ENCODE measurements at regions not wholly inside any gene's neighbourhood (a gene's known extent, or its start where the extent isn't known, plus 50 kb on each side); places are given as distances from the start of the nearest gene placed in this dataset.
"Not testable (repeated sequence)": the region's sequence is repeated elsewhere in the genome, so short reads cannot be mapped to it uniquely, and the experiment has no call there.

GRCh38 chr10:106378251-106378650 lies 786.3 kb downstream of the SORCS1 start:
- DNase-seq, result no peak

DNA sequence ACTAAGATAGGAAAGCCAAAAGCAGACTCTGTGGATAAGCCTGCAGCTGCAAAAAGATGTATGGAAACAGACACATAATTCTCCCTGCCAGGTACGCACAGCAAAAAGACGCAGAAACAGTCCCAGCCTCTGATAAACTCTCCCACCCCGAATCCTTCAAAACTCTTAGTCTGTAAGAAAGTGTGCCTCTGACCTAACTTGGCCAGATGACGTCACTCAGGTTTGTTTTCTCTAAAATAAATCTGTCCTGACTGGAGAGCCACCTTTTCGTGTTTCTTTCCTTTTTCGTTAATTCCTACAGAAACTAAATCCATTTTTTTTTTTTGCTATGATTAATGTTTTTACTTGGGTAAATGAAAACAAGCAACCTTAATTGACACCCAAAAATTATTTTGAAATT lies 793.8 kb downstream of the SORCS1 start:
- no peak for DNase-seq

DNA sequence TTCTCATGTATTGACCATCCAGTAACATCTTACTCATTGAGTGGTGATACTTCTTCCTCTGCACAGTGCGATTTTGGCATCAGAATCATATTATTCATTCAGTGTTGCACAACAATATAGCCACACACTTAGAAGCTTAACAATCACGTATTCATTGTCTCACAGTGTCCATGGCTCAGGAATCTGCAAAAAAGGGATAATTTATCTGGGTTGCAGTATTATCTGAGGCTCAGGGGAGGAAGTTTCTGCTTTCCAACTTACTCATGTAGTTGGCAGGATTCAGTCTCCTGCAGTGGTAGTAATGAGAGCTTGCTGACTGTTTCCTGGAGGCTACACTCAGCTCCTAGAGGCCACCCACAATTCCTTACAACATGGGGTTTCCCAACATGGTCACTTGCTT lies 803.6 kb downstream of the SORCS1 start:
- no peak for DNase-seq

- no peak for DNase-seq
These were observed 809.1 kb downstream of the SORCS1 start for GRCh38 chr10:106355450-106355849.

GRCh38 chr10:106348933-106349332 lies 815.6 kb downstream of the SORCS1 start:
- no peak for DNase-seq

- no peak for DNase-seq
These were observed 817.0 kb downstream of the SORCS1 start for GRCh38 chr10:106347547-106347946.

DNA sequence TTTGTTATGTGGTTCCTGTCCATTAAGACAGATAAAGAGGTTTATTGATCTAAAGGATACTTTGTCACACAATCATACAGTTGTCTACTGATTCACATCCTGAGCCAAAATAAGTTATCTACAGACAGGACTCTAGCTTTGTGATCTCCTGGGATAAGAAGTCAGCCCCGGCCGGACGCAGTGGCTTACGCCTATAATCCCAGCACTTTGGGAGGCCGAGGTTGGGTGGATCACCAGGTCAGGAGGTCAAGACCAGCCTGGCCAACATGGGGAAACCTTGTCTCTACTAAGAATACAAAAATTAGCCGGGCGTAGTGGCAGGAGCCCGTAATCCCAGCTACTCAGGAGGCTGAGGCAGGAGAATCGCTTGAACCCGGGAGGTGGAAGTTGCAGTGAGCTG lies 821.0 kb downstream of the SORCS1 start:
- not testable (repeated sequence) for DNase-seq

GRCh38 chr10:106341356-106341755 lies 823.1 kb downstream of the SORCS1 start:
- no peak for DNase-seq

- no peak for DNase-seq
These were observed 826.0 kb downstream of the SORCS1 start for GRCh38 chr10:106338486-106338885.

- no peak for DNase-seq
These were observed 827.6 kb downstream of the SORCS1 start for GRCh38 chr10:106336874-106337273.

DNA sequence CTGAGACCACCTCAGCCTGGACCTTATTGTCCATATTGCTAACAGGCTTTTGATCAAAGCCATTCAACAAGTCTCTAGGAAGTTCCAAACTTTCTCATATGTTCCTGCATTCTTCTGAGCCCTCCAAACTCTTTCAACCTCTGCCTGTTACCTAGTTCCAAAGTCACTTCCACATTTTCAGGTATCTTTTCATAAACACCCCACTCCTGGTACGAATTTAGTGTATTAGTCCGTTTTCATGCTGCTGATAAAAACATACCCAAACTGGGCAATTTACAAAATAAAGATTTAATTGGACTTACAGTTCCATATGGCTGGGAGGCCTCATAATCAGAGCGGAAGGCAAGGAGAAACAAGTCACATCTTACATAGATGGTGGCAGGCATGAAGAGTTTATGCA lies 836.8 kb downstream of the SORCS1 start:
- DNase-seq, result no peak

DNA sequence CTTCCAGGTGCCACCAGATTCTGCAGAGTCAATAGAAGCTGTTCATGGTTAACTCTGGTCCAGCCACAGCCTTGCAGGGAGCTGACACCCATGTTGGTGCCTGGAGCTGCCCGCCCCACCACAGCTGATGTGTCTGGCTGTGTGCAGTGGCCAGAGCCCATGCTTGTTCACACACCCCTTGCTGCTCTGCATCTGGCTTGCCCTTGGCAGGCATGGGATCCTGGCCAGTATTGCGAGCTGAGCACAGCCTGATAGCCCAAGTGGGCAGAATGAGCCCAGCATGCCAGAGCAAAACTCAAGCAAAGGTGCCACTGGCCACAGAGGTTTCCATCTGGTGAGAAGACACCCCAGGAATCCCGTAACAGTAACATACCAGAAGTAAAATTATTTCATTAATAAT lies 843.6 kb downstream of the SORCS1 start:
- DNase-seq, result no peak

- no peak for DNase-seq
These were observed 844.4 kb downstream of the SORCS1 start for GRCh38 chr10:106320078-106320477.

DNA sequence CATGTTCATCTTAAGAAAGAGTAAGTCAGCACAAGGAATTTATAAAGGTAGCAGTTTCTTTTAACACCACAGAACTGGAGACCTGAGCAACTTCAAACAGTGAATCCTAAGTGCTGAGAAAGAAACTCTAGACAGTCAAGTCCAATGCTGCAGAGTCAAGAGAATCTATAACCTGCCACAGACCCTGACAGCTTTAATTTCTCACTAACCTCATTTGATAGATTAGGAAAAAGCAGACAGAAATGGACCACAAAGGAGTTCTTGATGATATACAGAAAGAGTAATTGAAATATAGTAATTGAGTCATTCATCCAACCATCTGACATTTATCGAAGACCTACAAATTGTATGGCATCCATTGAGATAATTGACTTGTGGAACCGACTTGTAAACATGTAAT lies 847.0 kb downstream of the SORCS1 start:
- DNase-seq, result no peak

DNA sequence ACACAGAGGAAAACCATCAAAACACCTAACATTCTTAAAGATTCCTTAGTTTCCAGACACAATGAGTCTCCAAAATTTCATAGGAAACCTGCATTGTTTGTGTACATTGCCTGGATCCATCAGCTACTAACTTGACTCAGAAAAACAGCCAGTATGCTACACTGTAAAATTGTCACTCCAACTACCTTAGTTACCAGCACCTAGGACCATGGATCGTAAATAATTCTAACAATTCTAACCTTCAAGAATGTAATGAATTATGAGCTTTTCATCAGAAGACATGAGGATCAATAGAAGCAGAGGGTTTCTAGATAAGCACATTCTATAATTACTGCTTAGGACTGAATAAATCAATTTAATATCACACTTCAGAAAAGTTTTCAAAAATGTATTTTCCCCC lies 851.5 kb downstream of the SORCS1 start:
- no peak for DNase-seq

GRCh38 chr10:106312087-106312486 lies 852.4 kb downstream of the SORCS1 start:
- DNase-seq, result no peak

- no peak for DNase-seq
These were observed 852.9 kb downstream of the SORCS1 start for GRCh38 chr10:106311590-106311989.

DNA sequence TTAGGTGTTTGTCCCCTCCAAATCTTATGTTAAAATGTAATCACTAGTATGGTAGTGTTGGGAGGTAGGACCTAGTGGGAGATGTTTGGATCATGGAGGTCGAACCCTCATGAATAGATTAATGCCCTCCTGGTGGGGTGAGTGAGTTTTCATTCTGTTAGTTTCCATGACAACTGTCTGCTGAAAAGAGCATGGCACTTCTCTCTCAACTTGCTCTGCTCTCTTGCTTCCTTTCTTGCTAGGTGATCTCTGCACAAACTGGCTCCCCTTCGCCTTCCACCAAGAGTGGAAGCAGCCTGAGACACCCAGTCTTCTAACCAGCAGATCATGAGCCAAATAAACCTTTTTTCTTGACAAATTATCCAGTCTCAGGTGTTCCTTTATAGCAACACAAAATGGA lies 853.9 kb downstream of the SORCS1 start:
- DNase-seq, result no peak

- DNase-seq, result no peak
These were observed 855.1 kb downstream of the SORCS1 start for GRCh38 chr10:106309376-106309775.

- DNase-seq, result no peak
These were observed 856.2 kb downstream of the SORCS1 start for GRCh38 chr10:106308284-106308683.

DNA sequence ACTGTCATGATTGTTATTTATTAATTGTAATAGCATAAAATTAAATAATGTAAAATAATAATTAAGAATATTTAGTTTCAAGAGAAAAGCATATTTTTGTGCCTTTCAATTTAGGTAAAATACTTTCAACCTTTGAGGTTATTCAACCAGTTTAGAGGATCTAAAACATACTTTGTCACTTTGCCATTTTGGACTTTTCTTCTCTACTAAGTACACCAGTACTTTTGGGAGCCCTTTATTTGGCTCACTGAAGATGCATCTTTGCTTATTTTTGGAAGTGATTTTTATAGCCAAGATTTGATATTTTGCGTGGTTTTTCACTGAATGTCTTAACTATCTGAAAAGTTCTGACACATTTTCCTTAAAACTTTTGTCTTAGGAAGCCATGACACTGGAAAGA lies 860.5 kb downstream of the SORCS1 start:
- DNase-seq, result no peak

- no peak for DNase-seq
These were observed 861.5 kb downstream of the SORCS1 start for GRCh38 chr10:106302961-106303360.

DNA sequence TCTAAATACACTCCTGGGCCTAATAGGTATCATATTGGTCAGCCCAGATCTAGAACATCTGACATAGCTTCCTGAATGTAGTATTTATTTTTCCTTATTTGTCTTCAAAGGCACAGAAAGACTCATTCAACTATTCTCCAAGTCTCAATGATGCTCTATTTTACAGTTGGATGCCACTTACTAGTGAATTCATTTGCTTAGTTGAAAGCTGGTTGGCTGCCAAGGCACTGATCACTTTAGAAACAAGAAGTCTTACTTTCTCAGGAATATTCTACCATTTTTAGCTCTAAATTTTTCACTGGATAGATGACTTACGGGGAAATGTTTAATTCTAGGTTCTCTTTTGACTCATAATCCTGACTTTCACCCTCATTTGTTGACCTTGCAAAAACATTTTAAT lies 863.4 kb downstream of the SORCS1 start:
- DNase-seq, result no peak

GRCh38 chr10:106296750-106297392 lies 867.6 kb downstream of the SORCS1 start:
- DNase-seq, result no peak

DNA sequence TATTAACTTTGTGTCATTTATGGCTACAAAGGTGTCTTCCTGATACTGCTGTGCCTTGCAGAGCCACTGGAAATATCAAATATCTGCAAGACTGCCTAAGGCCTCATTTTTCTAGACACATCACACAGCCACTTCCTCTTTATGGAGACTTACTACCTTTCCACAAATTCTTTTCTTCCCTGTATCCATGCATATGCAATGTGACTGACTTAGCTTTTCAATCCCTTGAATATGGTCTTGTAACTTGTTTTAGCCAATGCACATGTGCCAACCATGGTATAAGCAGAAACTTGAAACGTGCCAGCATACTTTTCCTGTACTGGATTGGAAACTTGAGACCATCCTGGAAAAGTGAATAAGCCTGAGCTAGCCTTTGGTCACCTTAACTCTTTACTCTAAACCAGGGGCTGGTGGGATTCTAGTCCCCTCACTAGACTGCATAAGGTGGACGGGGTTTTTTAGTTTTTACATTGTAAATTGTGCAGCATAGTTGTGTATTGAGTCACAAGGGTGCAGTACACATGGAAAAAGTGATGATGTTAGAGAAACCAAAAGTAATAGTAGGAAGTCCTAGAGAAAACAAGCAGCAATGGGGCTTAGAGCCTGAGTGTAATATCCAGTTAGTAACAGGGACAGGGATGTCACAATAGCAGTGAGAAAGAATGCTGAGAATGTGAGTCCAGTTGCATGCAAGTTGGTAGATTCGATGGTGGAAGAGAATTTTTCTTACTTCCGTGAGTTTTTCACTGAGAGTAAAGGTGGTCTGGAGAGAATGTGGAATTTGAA lies 879.5 kb downstream of the SORCS1 start:
- DNase-seq, result no peak

Measured in stimulated activated CD4-positive, alpha-beta T cell treated with anti-CD3 and anti-CD28 coated beads, Interleukin-2, amount 100 ng/mL, for 48 hours (primary cell).